ENCODE measurements at regions not wholly inside any gene's neighbourhood (a gene's known extent, or its start where the extent isn't known, plus 50 kb on each side); places are given as distances from the start of the nearest gene placed in this dataset.
A peak's percentile ranks its signal among the peaks of the same experiment; 100 is the strongest.

DNA sequence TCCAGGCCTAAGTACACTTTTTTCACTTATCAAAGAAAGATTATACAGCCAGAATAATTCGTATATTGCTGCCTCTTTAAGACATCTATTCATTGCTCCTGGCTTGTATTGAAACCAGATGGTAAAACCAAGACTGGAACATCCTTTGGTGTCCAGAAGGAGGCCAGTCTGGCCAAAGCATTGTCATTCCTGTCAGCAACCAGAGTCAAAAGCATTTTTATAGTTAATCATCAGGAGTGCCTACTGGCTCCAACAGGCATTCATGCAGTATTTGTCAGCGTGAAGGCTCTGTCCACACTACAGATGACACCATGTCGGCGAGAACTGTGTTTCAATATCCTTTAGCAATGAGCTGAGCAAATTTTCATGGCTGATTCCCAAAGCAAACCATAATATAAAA, 118.0 kb upstream of the G2E3 start:
- no peak overlapping the region for H3K27ac ChIP-seq
- no peaks in the 10 kb centered on the region for H3K9me3 ChIP-seq
- DNase-seq (ENCODE audit: low read depth in 1 of 2, low spot score in 1 of 2) (no peak), ATAC-seq (no peak), FAIRE-seq (no peak)
- no peak overlapping the region for H3K4me2 ChIP-seq
- TF ChIP-seq SMC3 (IDR thresholded peaks at IDR 0.05): no peak
- no peak for TF ChIP-seq ESRRA (IDR thresholded peaks at IDR 0.05; ENCODE audit: borderline replicate concordance, low read length)
- TF ChIP-seq, protein P1, sequence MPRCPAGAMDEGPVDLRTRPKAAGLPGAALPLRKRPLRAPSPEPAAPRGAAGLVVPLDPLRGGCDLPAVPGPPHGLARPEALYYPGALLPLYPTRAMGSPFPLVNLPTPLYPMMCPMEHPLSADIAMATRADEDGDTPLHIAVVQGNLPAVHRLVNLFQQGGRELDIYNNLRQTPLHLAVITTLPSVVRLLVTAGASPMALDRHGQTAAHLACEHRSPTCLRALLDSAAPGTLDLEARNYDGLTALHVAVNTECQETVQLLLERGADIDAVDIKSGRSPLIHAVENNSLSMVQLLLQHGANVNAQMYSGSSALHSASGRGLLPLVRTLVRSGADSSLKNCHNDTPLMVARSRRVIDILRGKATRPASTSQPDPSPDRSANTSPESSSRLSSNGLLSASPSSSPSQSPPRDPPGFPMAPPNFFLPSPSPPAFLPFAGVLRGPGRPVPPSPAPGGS (IDR thresholded peaks at IDR 0.05): no peak
- TF ChIP-seq EP300 (IDR thresholded peaks at IDR 0.05): no peak
- TF ChIP-seq CEBPB (IDR thresholded peaks at IDR 0.05): no peak
- TF ChIP-seq TFCP2L1 (CRISPR knock-in tag; IDR thresholded peaks at IDR 0.05): no peak
- no peak for TF ChIP-seq BHLHE40 (IDR thresholded peaks at IDR 0.05; ENCODE audit: low read depth, low read length)
- TF ChIP-seq, protein P2, sequence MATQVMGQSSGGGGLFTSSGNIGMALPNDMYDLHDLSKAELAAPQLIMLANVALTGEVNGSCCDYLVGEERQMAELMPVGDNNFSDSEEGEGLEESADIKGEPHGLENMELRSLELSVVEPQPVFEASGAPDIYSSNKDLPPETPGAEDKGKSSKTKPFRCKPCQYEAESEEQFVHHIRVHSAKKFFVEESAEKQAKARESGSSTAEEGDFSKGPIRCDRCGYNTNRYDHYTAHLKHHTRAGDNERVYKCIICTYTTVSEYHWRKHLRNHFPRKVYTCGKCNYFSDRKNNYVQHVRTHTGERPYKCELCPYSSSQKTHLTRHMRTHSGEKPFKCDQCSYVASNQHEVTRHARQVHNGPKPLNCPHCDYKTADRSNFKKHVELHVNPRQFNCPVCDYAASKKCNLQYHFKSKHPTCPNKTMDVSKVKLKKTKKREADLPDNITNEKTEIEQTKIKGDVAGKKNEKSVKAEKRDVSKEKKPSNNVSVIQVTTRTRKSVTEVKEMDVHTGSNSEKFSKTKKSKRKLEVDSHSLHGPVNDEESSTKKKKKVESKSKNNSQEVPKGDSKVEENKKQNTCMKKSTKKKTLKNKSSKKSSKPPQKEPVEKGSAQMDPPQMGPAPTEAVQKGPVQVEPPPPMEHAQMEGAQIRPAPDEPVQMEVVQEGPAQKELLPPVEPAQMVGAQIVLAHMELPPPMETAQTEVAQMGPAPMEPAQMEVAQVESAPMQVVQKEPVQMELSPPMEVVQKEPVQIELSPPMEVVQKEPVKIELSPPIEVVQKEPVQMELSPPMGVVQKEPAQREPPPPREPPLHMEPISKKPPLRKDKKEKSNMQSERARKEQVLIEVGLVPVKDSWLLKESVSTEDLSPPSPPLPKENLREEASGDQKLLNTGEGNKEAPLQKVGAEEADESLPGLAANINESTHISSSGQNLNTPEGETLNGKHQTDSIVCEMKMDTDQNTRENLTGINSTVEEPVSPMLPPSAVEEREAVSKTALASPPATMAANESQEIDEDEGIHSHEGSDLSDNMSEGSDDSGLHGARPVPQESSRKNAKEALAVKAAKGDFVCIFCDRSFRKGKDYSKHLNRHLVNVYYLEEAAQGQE (IDR thresholded peaks at IDR 0.05): no peak
- no peak for TF ChIP-seq FOXS1 (CRISPR knock-in tag; IDR thresholded peaks at IDR 0.05)
- no peak for TF ChIP-seq JUNB (IDR thresholded peaks at IDR 0.05)
- TF ChIP-seq POLR2A (IDR thresholded peaks at IDR 0.05; ENCODE audit: low read length): no peak
- TF ChIP-seq RARB (CRISPR knock-in tag; IDR thresholded peaks at IDR 0.05): no peak
- TF ChIP-seq RAD21 (conservative IDR thresholded peaks at IDR 0.05 in 1 of 2, IDR thresholded peaks at IDR 0.05 in 1 of 2): no peak
- WGBS (ENCODE audit: missing lambda C conversion rate): 58% methylated on average over 4 of the region's 4 CpGs
- H3K4me3 ChIP-seq: no peak overlapping the region
- POLR2A ChIA-PET: no interaction called here
- no peaks in the 10 kb centered on the region for H3K4me1 ChIP-seq
- CTCF ChIA-PET: no interaction called here

DNA sequence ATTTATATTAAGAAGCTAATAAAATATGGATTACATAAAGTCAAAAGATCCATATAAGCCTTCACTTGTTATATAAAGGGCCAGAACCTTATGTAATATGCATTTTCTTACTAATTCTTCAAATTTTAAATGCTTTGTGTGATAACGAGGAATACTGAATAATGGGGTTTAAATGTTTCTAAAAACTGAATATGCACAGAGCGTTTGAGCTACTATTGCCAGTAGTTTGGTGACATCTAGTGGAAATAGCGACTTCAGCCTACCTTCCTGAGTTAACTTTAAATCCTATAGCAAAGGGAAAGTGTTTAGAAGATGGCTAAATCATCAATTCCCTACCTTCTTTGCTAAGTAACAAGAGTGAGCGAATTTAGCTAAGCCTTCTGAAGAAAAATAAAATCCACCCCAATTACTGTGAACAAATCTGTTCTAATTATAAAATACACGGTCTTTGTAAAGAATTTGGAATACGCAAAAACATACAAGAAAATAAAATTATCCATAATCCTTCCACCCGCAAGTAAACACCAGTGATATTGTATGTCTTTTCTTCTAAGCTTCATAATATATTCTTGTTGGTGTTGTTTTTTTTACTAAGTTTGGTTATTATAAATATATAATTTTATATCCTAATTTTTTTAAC, 115.5 kb upstream of the G2E3 start:
- CTCF ChIA-PET: interaction anchor here (0.6 to 1.7 kb wide), 16 partner anchors 9 to 1669 kb away, joined by 3 to 13 read pairs (median 3); no protein-coding TSS in a partner anchor
- ATAC-seq: peak in 1 of 2 experiments; percentile 69; a peak in 2 of 6 replicates
- Histone ChIP-seq H3K4me1 (no peaks in the 10 kb centered on the region), H3K9me3 (no peaks in the 10 kb centered on the region), H3K4me3 (no peak overlapping the region), H3K27ac (no peak overlapping the region), H3K4me2 (no peak overlapping the region)
- DNase-seq (ENCODE audit: low read depth in 1 of 2, low spot score in 1 of 2): peak; percentile 3 to 46
- WGBS (ENCODE audit: missing lambda C conversion rate): 34% methylated on average over 7 of the region's 7 CpGs
- POLR2A ChIA-PET: no interaction called here
- FAIRE-seq: peak; percentile 63
- TF ChIP-seq FOSB (CRISPR knock-in tag; IDR thresholded peaks at IDR 0.05): no peak
- peak; percentile 68 to 74 for TF ChIP-seq RAD21 (conservative IDR thresholded peaks at IDR 0.05 in 1 of 2, IDR thresholded peaks at IDR 0.05 in 1 of 2)
- TF ChIP-seq ESRRA (IDR thresholded peaks at IDR 0.05; ENCODE audit: borderline replicate concordance, low read length): no peak
- no peak for TF ChIP-seq NFE2L2 (conservative IDR thresholded peaks at IDR 0.05; ENCODE audit: low read length)
- peak; percentile 31; the same call in 1 of the 3 replicates for TF ChIP-seq SMC3 (IDR thresholded peaks at IDR 0.05)
- TF ChIP-seq, protein P3, sequence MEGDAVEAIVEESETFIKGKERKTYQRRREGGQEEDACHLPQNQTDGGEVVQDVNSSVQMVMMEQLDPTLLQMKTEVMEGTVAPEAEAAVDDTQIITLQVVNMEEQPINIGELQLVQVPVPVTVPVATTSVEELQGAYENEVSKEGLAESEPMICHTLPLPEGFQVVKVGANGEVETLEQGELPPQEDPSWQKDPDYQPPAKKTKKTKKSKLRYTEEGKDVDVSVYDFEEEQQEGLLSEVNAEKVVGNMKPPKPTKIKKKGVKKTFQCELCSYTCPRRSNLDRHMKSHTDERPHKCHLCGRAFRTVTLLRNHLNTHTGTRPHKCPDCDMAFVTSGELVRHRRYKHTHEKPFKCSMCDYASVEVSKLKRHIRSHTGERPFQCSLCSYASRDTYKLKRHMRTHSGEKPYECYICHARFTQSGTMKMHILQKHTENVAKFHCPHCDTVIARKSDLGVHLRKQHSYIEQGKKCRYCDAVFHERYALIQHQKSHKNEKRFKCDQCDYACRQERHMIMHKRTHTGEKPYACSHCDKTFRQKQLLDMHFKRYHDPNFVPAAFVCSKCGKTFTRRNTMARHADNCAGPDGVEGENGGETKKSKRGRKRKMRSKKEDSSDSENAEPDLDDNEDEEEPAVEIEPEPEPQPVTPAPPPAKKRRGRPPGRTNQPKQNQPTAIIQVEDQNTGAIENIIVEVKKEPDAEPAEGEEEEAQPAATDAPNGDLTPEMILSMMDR (IDR thresholded peaks at IDR 0.05): peak; percentile 56
- no peak for TF ChIP-seq CBX8 (IDR thresholded peaks at IDR 0.05)
- TF ChIP-seq, protein P1 (IDR thresholded peaks at IDR 0.05): no peak
- TF ChIP-seq KDM5A (IDR thresholded peaks at IDR 0.05): no peak
